ENCODE measurements at regions not wholly inside any gene's neighbourhood (a gene's known extent, or its start where the extent isn't known, plus 50 kb on each side); places are given as distances from the start of the nearest gene placed in this dataset.

DNA sequence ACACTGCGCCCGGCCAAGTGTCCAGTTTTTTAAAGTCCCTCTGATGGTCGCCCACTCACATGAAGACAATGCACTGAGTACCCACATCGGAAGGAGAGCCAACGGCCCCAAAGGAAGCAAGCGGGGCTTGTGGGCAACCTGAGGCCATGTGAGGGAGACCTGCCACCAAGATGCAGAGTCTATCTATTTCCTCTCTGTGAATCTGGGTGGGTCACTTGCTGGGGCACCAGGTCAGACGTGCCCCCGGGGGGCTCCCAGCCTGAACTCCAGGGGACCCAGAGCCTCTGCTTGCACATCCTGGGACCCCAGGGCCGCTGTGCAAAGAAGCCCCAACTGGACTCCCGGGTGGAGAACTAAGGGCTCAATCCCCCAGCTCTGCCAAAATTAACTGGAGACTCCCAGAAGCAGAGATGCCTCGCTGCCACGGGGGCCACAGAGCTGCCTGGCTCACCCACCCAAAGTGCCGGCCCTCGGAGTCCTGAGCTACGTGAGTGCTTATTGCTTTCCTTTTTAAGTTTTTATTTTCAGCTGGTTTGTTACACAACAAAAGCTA lies 106.4 kb downstream of the BRD1 start:
- TF ChIP-seq, protein P1, sequence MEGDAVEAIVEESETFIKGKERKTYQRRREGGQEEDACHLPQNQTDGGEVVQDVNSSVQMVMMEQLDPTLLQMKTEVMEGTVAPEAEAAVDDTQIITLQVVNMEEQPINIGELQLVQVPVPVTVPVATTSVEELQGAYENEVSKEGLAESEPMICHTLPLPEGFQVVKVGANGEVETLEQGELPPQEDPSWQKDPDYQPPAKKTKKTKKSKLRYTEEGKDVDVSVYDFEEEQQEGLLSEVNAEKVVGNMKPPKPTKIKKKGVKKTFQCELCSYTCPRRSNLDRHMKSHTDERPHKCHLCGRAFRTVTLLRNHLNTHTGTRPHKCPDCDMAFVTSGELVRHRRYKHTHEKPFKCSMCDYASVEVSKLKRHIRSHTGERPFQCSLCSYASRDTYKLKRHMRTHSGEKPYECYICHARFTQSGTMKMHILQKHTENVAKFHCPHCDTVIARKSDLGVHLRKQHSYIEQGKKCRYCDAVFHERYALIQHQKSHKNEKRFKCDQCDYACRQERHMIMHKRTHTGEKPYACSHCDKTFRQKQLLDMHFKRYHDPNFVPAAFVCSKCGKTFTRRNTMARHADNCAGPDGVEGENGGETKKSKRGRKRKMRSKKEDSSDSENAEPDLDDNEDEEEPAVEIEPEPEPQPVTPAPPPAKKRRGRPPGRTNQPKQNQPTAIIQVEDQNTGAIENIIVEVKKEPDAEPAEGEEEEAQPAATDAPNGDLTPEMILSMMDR (IDR thresholded peaks at IDR 0.05; ENCODE audit: control insufficient read depth, insufficient read depth, low read depth, low read length, missing control alignments): no peak
- no peak for DNase-seq (ENCODE audit: low read depth)
- H3K4me3 ChIP-seq (ENCODE audit: control insufficient read depth, low read depth, low read length): no peak overlapping the region

- DNase-seq (ENCODE audit: low read depth): no peak
- TF ChIP-seq, protein P1 (IDR thresholded peaks at IDR 0.05; ENCODE audit: control insufficient read depth, insufficient read depth, low read depth, low read length, missing control alignments): no peak
- H3K4me3 ChIP-seq (ENCODE audit: control insufficient read depth, low read depth, low read length): no peak overlapping the region
Measured at GRCh38 chr22:49720279-49720959, 107.3 kb downstream of the BRD1 start.

GRCh38 chr22:49719046-49719445 lies 108.6 kb downstream of the BRD1 start:
- DNase-seq (ENCODE audit: low read depth): no peak
- TF ChIP-seq, protein P1 (IDR thresholded peaks at IDR 0.05; ENCODE audit: control insufficient read depth, insufficient read depth, low read depth, low read length, missing control alignments): no peak
- H3K4me3 ChIP-seq (ENCODE audit: control insufficient read depth, low read depth, low read length): no peak overlapping the region

GRCh38 chr22:49718396-49718795 lies 109.3 kb downstream of the BRD1 start:
- DNase-seq (ENCODE audit: low read depth): no peak
- TF ChIP-seq, protein P1 (IDR thresholded peaks at IDR 0.05; ENCODE audit: control insufficient read depth, insufficient read depth, low read depth, low read length, missing control alignments): no peak

DNA sequence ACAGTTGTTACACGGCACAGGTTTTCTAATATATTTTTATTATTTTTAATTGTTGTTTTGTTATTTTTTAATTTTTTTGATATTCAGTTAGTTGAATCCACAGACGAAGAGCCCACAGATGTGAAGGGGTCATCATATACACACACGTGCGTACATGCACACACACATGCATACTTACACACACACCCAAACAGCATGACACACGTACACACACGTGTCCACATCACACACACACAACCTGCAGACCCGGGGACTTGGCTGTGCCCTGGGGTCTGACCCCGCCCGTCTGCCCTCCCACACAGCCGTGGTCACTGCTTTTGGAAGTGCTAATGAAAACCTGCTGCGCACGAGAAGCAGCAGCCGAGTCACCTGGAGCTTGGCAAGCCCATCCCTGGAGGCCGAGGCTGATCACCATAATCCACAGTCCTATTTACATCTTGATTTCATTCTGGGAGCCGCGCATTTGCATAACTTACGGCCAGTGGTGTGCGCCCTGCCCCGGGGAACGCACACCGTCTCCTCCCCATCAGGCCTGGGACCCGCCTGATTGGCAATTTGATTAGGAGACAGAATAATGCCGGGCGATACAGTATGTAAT lies 110.3 kb downstream of the BRD1 start:
- H3K4me3 ChIP-seq (ENCODE audit: control insufficient read depth, low read depth, low read length): no peak overlapping the region
- DNase-seq (ENCODE audit: low read depth): no peak
- TF ChIP-seq, protein P1 (IDR thresholded peaks at IDR 0.05; ENCODE audit: control insufficient read depth, insufficient read depth, low read depth, low read length, missing control alignments): no peak

More at GRCh38 chr22:49718396-49718795, 109.3 kb downstream of the BRD1 start:
- no peak overlapping the region for H3K4me3 ChIP-seq (ENCODE audit: control insufficient read depth, low read depth, low read length)

- TF ChIP-seq, protein P1 (IDR thresholded peaks at IDR 0.05; ENCODE audit: control insufficient read depth, insufficient read depth, low read depth, low read length, missing control alignments): no peak
- DNase-seq (ENCODE audit: low read depth): no peak
- H3K4me3 ChIP-seq (ENCODE audit: control insufficient read depth, low read depth, low read length): no peak overlapping the region
Measured at GRCh38 chr22:49716441-49716840, 111.2 kb downstream of the BRD1 start.

Data from AG09309 (cell line).